ENCODE measurements at regions not wholly inside any gene's neighbourhood (a gene's known extent, or its start where the extent isn't known, plus 50 kb on each side); places are given as distances from the start of the nearest gene placed in this dataset.

DNA sequence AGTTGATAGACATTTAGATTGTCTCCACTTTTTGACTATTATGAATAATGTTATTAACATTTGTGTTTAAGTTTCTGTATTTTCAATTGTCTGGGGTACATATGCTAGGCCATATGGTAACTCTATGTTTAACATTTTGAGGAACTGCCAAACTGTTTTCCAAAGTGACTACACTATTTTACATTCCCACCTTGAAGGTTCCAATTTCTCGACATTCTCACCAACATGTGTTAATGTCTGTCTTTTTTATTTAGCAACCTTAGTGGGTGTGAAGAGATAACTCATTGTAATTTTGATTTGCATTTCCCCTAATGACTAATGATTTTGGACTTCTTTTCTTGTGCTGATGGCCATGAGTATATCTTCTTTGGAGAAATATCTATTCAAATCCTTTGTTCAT lies 832.4 kb downstream of the DNAJB9 start:
- intact Hi-C loops (cut with DNase I), result no loop called here
- no peaks in the 10 kb centered on the region for H3K27me3 ChIP-seq
- no peaks in the 10 kb centered on the region for H3K36me3 ChIP-seq
- no peak for DNase-seq (ENCODE audit: extremely low spot score in 2 of 2)
- H3K4me1 ChIP-seq, result no peaks in the 10 kb centered on the region
- no peak overlapping the region for H3K4me3 ChIP-seq
- H3K27ac ChIP-seq, result no peak overlapping the region
- TF ChIP-seq POLR2A (IDR thresholded peaks at IDR 0.05) (no peak), POLR2AphosphoS5 (IDR thresholded peaks at IDR 0.05; ENCODE audit: insufficient read depth in 1 of 2, low read depth in 1 of 2) (no peak)
- TF ChIP-seq, protein P1, sequence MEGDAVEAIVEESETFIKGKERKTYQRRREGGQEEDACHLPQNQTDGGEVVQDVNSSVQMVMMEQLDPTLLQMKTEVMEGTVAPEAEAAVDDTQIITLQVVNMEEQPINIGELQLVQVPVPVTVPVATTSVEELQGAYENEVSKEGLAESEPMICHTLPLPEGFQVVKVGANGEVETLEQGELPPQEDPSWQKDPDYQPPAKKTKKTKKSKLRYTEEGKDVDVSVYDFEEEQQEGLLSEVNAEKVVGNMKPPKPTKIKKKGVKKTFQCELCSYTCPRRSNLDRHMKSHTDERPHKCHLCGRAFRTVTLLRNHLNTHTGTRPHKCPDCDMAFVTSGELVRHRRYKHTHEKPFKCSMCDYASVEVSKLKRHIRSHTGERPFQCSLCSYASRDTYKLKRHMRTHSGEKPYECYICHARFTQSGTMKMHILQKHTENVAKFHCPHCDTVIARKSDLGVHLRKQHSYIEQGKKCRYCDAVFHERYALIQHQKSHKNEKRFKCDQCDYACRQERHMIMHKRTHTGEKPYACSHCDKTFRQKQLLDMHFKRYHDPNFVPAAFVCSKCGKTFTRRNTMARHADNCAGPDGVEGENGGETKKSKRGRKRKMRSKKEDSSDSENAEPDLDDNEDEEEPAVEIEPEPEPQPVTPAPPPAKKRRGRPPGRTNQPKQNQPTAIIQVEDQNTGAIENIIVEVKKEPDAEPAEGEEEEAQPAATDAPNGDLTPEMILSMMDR (IDR thresholded peaks at IDR 0.05), result no peak
- H3K9me3 ChIP-seq, result no peaks in the 10 kb centered on the region

DNA sequence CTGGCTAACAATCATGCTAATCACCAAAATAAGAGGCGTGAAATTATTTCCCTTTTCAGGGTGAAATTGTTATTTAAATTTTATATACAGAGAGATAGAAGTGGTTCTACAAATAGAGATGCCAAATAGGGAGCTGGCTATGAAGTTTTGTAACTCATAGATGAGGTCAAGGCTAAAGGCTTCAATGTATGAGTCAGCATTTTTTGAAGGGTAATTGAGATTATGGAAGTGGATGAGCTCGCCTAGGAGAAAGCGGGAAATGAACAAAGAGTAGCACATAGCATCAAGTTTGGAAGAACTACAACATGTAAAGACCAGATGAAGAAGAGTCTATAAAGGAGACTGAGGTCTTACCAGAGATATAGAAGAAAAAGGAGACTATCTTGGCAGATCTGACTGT lies 838.1 kb downstream of the DNAJB9 start:
- DNase-seq (ENCODE audit: extremely low spot score in 2 of 2), result no peak
- H3K27ac ChIP-seq, result no peak overlapping the region
- H3K9me3 ChIP-seq, result no peaks in the 10 kb centered on the region
- intact Hi-C loops (cut with DNase I), result no loop called here
- TF ChIP-seq POLR2AphosphoS5 (IDR thresholded peaks at IDR 0.05; ENCODE audit: insufficient read depth in 1 of 2, low read depth in 1 of 2) (no peak), POLR2A (IDR thresholded peaks at IDR 0.05) (no peak)
- TF ChIP-seq, protein P1 (IDR thresholded peaks at IDR 0.05), result no peak
- no peaks in the 10 kb centered on the region for H3K27me3 ChIP-seq
- no peaks in the 10 kb centered on the region for H3K4me1 ChIP-seq
- no peak overlapping the region for H3K4me3 ChIP-seq
- no peaks in the 10 kb centered on the region for H3K36me3 ChIP-seq

DNA sequence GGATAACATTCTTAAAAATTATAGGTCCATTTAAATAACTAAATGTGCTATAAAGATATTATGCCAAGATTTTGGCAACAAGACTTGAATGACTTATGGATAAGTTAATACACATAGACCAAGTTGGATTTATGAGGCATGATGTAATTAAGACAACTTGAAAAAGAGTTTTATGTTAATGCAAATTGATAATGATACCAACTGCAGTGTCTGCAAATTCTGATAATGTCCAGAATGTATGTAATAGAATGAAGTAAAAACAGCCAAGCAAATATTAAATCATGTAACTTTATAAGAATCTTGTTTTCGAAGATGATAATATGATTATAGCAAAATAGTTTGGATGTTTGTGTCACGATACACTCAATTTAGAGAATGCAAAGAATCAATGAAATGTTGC lies 868.3 kb downstream of the DNAJB9 start:
- Histone ChIP-seq H3K9me3 (no peaks in the 10 kb centered on the region), H3K4me3 (no peak overlapping the region), H3K4me1 (no peaks in the 10 kb centered on the region), H3K27me3 (no peaks in the 10 kb centered on the region), H3K27ac (no peak overlapping the region), H3K36me3 (no peaks in the 10 kb centered on the region)
- no peak for DNase-seq (ENCODE audit: extremely low spot score in 2 of 2)
- no peak for TF ChIP-seq POLR2AphosphoS5 (IDR thresholded peaks at IDR 0.05; ENCODE audit: insufficient read depth in 1 of 2, low read depth in 1 of 2)
- no peak for TF ChIP-seq POLR2A (IDR thresholded peaks at IDR 0.05)
- TF ChIP-seq, protein P1 (IDR thresholded peaks at IDR 0.05), result no peak
- intact Hi-C loops (cut with DNase I), result no loop called here

DNA sequence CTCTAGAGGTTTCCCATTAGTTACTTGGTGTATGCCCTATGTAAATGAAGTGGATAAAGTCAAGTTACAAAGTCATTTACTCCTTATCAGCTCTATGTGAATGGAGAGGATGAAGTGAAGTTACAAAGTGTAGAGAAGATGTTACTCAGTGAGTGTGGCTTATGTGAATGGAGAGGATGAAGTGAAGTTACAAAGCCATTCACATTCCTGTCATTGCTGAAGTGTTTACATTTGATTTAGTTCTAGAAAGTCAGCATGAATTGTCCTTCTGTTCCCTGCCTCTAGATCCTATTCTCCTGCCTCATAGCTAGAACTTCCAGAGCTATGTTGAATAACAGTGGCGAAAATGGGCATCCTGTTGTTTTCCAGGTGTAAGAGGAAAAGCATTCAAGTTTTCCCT lies 880.1 kb downstream of the DNAJB9 start:
- H3K4me1 ChIP-seq, result no peaks in the 10 kb centered on the region
- no peak overlapping the region for H3K4me3 ChIP-seq
- H3K27ac ChIP-seq, result no peak overlapping the region
- H3K9me3 ChIP-seq, result no peaks in the 10 kb centered on the region
- no peaks in the 10 kb centered on the region for H3K27me3 ChIP-seq
- no peaks in the 10 kb centered on the region for H3K36me3 ChIP-seq
- TF ChIP-seq POLR2AphosphoS5 (IDR thresholded peaks at IDR 0.05; ENCODE audit: insufficient read depth in 1 of 2, low read depth in 1 of 2), result no peak
- TF ChIP-seq POLR2A (IDR thresholded peaks at IDR 0.05), result no peak
- TF ChIP-seq, protein P1 (IDR thresholded peaks at IDR 0.05), result no peak
- no peak for DNase-seq (ENCODE audit: extremely low spot score in 2 of 2)
- intact Hi-C loops (cut with DNase I), result no loop called here

DNA sequence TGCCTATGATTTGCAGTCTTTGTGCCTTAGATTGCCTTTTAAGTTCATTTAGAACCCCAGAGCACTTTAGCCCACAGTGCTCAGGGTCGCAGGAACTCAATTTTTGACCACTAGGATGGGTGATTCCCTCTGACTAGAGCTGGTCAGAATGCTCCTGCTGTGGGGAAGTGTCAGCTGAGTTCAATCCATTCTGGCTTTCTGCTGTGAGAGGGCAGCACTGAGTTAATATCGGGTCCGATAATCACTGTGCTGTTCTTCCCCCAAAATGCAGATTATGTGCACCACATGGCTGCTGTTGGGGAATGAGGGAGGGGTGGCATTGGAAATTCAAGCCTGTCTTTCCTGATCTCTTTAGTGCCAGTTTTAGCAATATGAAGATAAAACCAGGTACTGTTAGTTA lies 886.4 kb downstream of the DNAJB9 start:
- Histone ChIP-seq H3K36me3 (no peaks in the 10 kb centered on the region), H3K9me3 (no peaks in the 10 kb centered on the region), H3K4me3 (no peak overlapping the region), H3K4me1 (no peaks in the 10 kb centered on the region), H3K27ac (no peak overlapping the region), H3K27me3 (no peaks in the 10 kb centered on the region)
- intact Hi-C loops (cut with DNase I), result no loop called here
- no peak for DNase-seq (ENCODE audit: extremely low spot score in 2 of 2)
- TF ChIP-seq POLR2A (IDR thresholded peaks at IDR 0.05) (no peak), POLR2AphosphoS5 (IDR thresholded peaks at IDR 0.05; ENCODE audit: insufficient read depth in 1 of 2, low read depth in 1 of 2) (no peak)
- TF ChIP-seq, protein P1 (IDR thresholded peaks at IDR 0.05), result no peak
